Prostate gland (tissue), 2 donors: ENCODE measurements at regions not wholly inside any gene's neighbourhood (a gene's known extent, or its start where the extent isn't known, plus 50 kb on each side); places are given as distances from the start of the nearest gene placed in this dataset.

Experiments
- CTCF ChIP-seq, 4 experiments: fragments of 200-600 bp in 2 of 4; fragments of 450-650 bp in 2 of 4; sonication (generic) in 2 of 4; IDR thresholded peaks; 1 replicate in 3 of 4; 2 replicates in 1 of 4; pipeline ENCODE4 v1.5.1; 2016 to 2019; ENCODE audit warnings: antibody characterized with exemption in 4 of 4, mild to moderate bottlenecking in 2 of 4, moderate library complexity in 2 of 4
- POLR2AphosphoS5 ChIP-seq: sonication (generic); formaldehyde crosslinking; IDR thresholded peaks from one replicate; pipeline ENCODE4 v1.6.1; 2017; ENCODE audit warnings: antibody characterized with exemption

DNA sequence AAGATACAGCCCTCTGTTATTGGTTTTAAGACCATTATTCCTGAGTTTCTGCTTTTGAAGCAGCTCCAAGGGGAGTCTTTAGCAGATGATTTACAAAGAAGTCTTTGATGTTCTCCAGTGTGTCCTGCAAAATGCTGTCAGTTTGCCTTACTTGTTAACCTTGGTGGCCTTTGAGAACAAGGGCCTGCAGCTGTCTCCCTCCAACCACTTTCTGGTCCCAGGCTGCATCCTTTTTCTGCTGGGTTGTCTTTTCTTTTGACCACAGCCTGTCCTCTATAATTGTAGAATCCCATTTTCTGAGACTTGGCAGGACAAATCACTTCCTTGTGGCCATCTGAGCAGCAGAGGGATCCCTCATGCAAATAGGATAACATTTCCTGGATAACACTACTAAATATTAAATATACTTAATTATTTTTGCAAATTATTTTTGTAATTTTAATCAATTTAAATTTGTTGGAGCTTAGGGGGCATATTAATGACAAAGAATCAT lies 281.4 kb downstream of the DMRT2 start:
- TF ChIP-seq CTCF (IDR thresholded peaks at IDR 0.05) (no peak), POLR2AphosphoS5 (no peak)
